Natural killer cell (primary cell): ENCODE measurements at regions not wholly inside any gene's neighbourhood (a gene's known extent, or its start where the extent isn't known, plus 50 kb on each side); places are given as distances from the start of the nearest gene placed in this dataset.

Experiments used
- ATAC-seq, 3 donors: fragments of 150-1000 bp in 2 of 3; fragments of 200-7000 bp in 1 of 3; cut with Tn5 transposase; 1 replicate in 1 of 3; 2 replicates in 2 of 3; pipeline ENCODE4 v1.10.0; 2021; ENCODE audit warnings: mild to moderate bottlenecking in 2 of 3, moderate library complexity in 2 of 3
- DNase-seq, 2 donors: peaks; one replicate each; pipeline versions ENCODE4 v3.0.0 to v3.0.0-alpha.2; 2013 to 2021; ENCODE audit warnings: mixed read lengths in 1 of 2
- H3K27ac ChIP-seq: one replicate; pipeline ENCODE4 v1.5.1; 2013; ENCODE audit warnings: mild to moderate bottlenecking, low read length
- H3K27me3 ChIP-seq: one replicate; pipeline ENCODE4 v1.6.1; 2013; ENCODE audit warnings: low read length; ENCODE audit not compliant: control insufficient read depth, insufficient read depth
- H3K36me3 ChIP-seq: one replicate; pipeline ENCODE4 v1.6.1; 2013; ENCODE audit warnings: low read length; ENCODE audit not compliant: control insufficient read depth, insufficient read depth
- H3K4me1 ChIP-seq: one replicate; pipeline ENCODE4 v1.6.1; 2013; ENCODE audit warnings: low read length; ENCODE audit not compliant: control insufficient read depth, insufficient read depth
- H3K4me3 ChIP-seq: one replicate; pipeline ENCODE4 v1.5.1; 2013; ENCODE audit warnings: low read length
- H3K9me3 ChIP-seq: one replicate; pipeline ENCODE4 v1.6.1; 2013; ENCODE audit warnings: low read length; ENCODE audit not compliant: control insufficient read depth, insufficient read depth
- H3K27ac Mint-ChIP-seq, 2 donors: one replicate each; pipeline ENCODE4 v1.8.0; 2022; ENCODE audit warnings: mild to moderate bottlenecking in 2 of 2, mixed read lengths in 2 of 2, moderate library complexity in 1 of 2
- H3K27me3 Mint-ChIP-seq, 2 donors: one replicate each; pipeline ENCODE4 v1.8.0; 2022; ENCODE audit warnings: low read depth in 2 of 2, mixed read lengths in 2 of 2
- H3K36me3 Mint-ChIP-seq: one replicate; pipeline ENCODE4 v1.8.0; 2022; ENCODE audit warnings: mixed read lengths
- H3K4me1 Mint-ChIP-seq, 2 donors: one replicate each; pipeline ENCODE4 v1.8.0; 2022; ENCODE audit warnings: mixed read lengths in 2 of 2
- H3K4me3 Mint-ChIP-seq: one replicate; pipeline ENCODE4 v1.8.0; 2022; ENCODE audit warnings: mild to moderate bottlenecking, moderate library complexity, mixed read lengths
- H3K9me3 Mint-ChIP-seq, 2 donors: one replicate each; pipeline ENCODE4 v1.8.0; 2022; ENCODE audit warnings: mixed read lengths in 2 of 2
- WGBS: methylation state at CpG from one replicate; pipeline ENCODE4 v1.1.7; 2013; ENCODE audit warnings: missing lambda C conversion rate; ENCODE audit not compliant: insufficient coverage; 5-methylcytosine and 5-hydroxymethylcytosine counted together
- intact Hi-C: fragments of 100-400 bp; cut with micrococcal nuclease; formaldehyde crosslinking; loops from one replicate; pipeline ENCODE4 v1.14.2; 2022
- TF ChIP-seq, protein P1 (sequence below): fragments of 200-600 bp; IDR thresholded peaks from one replicate; pipeline ENCODE4 v1.8.0; 2022; ENCODE audit warnings: antibody characterized with exemption

DNA sequence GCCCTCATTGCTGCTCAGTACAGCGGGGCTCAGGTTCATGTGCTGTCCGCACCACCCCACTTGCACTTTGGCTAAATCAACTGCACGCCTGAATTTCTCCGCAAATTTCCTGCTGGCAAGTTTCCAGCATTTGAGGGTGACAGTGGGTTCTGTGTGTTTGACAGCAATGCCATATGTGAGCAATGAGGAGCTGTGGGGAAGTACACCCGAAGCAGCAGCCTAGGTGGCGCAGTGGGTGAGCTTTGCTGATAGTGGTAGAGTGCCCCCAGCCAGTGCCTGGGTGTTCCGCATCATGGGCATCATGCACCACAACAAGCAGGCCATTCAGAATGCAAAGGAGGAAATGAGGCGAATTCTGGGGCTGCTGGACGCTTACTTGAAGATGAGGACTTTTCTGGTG is 103.9 kb upstream of the POT1 start:
- peaks cover 3 to 4% of the 10 kb centered on the region in 2 donors for H3K9me3 Mint-ChIP-seq
- Histone ChIP-seq H3K27me3 (no peaks in the 10 kb centered on the region), H3K4me1 (no peaks in the 10 kb centered on the region), H3K27ac (no peak overlapping the region), H3K9me3 (peaks cover 5% of the 10 kb centered on the region), H3K36me3 (no peaks in the 10 kb centered on the region), H3K4me3 (no peak overlapping the region)
- no peak for ATAC-seq
- no peak for DNase-seq
- no peaks in the 10 kb centered on the region for H3K27me3 Mint-ChIP-seq
- H3K27ac Mint-ChIP-seq, result no peak overlapping the region
- WGBS, result 93% methylated on average over 9 of the region's 9 CpGs
- H3K4me1 Mint-ChIP-seq, result no peaks in the 10 kb centered on the region
- TF ChIP-seq, protein P1, sequence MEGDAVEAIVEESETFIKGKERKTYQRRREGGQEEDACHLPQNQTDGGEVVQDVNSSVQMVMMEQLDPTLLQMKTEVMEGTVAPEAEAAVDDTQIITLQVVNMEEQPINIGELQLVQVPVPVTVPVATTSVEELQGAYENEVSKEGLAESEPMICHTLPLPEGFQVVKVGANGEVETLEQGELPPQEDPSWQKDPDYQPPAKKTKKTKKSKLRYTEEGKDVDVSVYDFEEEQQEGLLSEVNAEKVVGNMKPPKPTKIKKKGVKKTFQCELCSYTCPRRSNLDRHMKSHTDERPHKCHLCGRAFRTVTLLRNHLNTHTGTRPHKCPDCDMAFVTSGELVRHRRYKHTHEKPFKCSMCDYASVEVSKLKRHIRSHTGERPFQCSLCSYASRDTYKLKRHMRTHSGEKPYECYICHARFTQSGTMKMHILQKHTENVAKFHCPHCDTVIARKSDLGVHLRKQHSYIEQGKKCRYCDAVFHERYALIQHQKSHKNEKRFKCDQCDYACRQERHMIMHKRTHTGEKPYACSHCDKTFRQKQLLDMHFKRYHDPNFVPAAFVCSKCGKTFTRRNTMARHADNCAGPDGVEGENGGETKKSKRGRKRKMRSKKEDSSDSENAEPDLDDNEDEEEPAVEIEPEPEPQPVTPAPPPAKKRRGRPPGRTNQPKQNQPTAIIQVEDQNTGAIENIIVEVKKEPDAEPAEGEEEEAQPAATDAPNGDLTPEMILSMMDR, result no peak
- intact Hi-C loops, result no loop called here
- no peak overlapping the region for H3K4me3 Mint-ChIP-seq
- no peaks in the 10 kb centered on the region for H3K36me3 Mint-ChIP-seq

- Mint-ChIP-seq H3K9me3 (peaks cover 3 to 4% of the 10 kb centered on the region in 2 donors), H3K27me3 (no peaks in the 10 kb centered on the region), H3K4me3 (no peak overlapping the region), H3K27ac (no peak overlapping the region), H3K36me3 (no peaks in the 10 kb centered on the region), H3K4me1 (no peaks in the 10 kb centered on the region)
- Histone ChIP-seq H3K4me1 (no peaks in the 10 kb centered on the region), H3K27me3 (no peaks in the 10 kb centered on the region), H3K27ac (no peak overlapping the region), H3K9me3 (peaks cover 5% of the 10 kb centered on the region), H3K36me3 (no peaks in the 10 kb centered on the region), H3K4me3 (no peak overlapping the region)
- TF ChIP-seq, protein P1, result no peak
- intact Hi-C loops, result no loop called here
- no peak for ATAC-seq
- no peak for DNase-seq
- WGBS, result 100% methylated on average over 1 of the region's 4 CpGs
These were observed 103.3 kb upstream of the POT1 start for GRCh38 chr7:125032943-125033342.

DNA sequence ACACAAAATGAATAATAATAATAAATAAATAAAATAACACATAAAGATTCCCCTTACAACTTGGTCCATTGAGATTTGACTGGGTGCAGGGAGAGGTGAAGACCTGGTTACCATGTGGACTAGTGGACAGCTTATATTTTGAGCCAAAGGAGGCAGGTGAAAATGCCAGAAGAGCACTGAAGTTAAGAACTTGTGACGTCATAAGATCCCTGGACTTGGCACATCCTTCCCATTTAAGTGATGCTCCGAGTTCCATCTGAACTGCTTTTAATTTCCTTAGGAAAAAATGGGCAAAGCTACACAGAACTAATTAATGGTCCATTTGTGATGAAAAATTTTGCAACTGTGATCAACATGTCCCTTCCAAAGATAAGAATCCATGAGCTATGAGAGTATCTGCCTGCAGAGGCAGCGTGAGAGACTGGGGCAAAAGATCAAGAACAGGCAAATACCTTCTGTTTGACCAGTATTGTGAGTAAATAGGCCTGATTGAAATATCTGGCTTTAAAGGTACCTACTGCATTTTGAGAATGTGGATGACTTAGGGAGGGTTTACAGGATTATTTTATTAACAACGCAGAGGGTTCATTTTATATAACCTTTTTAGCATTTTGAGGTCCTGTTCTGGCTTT is 101.2 kb upstream of the POT1 start:
- ATAC-seq (no peak), DNase-seq (no peak)
- TF ChIP-seq, protein P1, result no peak
- Histone ChIP-seq H3K4me1 (no peaks in the 10 kb centered on the region), H3K36me3 (no peaks in the 10 kb centered on the region), H3K27me3 (no peaks in the 10 kb centered on the region), H3K27ac (no peak overlapping the region), H3K4me3 (no peak overlapping the region), H3K9me3 (peaks cover 5% of the 10 kb centered on the region)
- H3K9me3 Mint-ChIP-seq, result peaks cover 0 to 6% of the 10 kb centered on the region in 2 donors
- H3K4me1 Mint-ChIP-seq, result no peaks in the 10 kb centered on the region
- intact Hi-C loops, result no loop called here
- no peaks in the 10 kb centered on the region for H3K27me3 Mint-ChIP-seq
- no peak overlapping the region for H3K27ac Mint-ChIP-seq
- WGBS, result 75% methylated on average over 4 of the region's 4 CpGs
- H3K4me3 Mint-ChIP-seq, result no peak overlapping the region
- H3K36me3 Mint-ChIP-seq, result no peaks in the 10 kb centered on the region

DNA sequence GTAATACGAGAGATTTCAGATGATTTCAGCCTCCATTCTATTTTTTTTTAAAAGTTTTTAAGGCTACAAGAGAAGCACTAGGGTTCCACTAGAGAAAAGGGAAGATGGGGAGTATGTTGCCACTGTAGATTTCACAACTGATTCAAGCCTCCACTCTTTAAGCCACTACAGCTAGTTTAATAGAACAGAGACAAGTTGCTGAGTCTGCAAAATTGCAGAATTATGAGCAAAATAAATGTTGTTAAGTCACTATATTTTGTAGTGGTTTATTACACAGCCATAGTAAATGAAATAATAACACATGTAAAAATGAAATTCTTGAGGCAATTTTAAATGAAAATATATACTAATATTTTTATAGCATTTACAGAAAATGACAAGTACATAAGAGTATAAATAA is 96.0 kb upstream of the POT1 start:
- Mint-ChIP-seq H3K36me3 (no peaks in the 10 kb centered on the region), H3K27ac (no peak overlapping the region), H3K4me1 (no peaks in the 10 kb centered on the region), H3K4me3 (no peak overlapping the region), H3K9me3 (peaks cover 1 to 3% of the 10 kb centered on the region in 2 donors), H3K27me3 (no peaks in the 10 kb centered on the region)
- Histone ChIP-seq H3K27ac (no peak overlapping the region), H3K9me3 (no peaks in the 10 kb centered on the region), H3K27me3 (no peaks in the 10 kb centered on the region), H3K36me3 (no peaks in the 10 kb centered on the region), H3K4me1 (no peaks in the 10 kb centered on the region), H3K4me3 (no peak overlapping the region)
- DNase-seq (no peak), ATAC-seq (no peak)
- TF ChIP-seq, protein P1, result no peak
- 100% methylated on average over 1 of the region's 1 CpG for WGBS
- intact Hi-C loops, result no loop called here
